ENCODE measurements at regions not wholly inside any gene's neighbourhood (a gene's known extent, or its start where the extent isn't known, plus 50 kb on each side); places are given as distances from the start of the nearest gene placed in this dataset.

DNA sequence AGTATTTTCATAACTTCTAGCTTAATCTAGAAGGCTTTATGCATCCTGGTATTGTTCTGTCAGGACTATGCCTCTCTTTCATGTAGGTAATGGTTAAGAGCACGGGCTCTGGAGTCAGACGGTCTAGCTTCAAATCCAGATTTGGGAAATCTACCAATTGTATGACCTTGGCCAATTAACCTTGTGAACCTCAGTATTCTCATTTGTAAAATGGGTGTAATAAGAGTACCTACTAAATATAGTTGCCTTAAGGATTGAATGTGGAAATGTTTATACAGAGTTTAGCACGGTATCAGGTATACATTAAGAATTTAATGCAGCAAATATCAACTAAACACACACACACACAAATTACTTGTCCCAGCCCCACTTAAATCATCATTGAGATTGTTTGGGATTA lies 97.3 kb upstream of the RAB3GAP2 start:
- TF ChIP-seq BRCA1 (CRISPR knock-in tag; IDR thresholded peaks at IDR 0.05) (no peak), STAG1 (CRISPR knock-in tag; IDR thresholded peaks at IDR 0.05) (no peak), POLR2A (IDR thresholded peaks at IDR 0.05; ENCODE audit: insufficient read depth in 1 of 2, low read depth in 2 of 2, low read length in 2 of 2) (no peak), ZNF224 (CRISPR knock-in tag; IDR thresholded peaks at IDR 0.05) (no peak), MXI1 (IDR thresholded peaks at IDR 0.05; ENCODE audit: borderline replicate concordance, low read depth, low read length) (no peak), ZNF451 (CRISPR knock-in tag; IDR thresholded peaks at IDR 0.05) (no peak), NFIC (IDR thresholded peaks at IDR 0.05; ENCODE audit: low read length) (no peak), MAZ (IDR thresholded peaks at IDR 0.05; ENCODE audit: borderline replicate concordance, low read depth, low read length) (no peak), MAZ (CRISPR knock-in tag; IDR thresholded peaks at IDR 0.05; ENCODE audit: low read depth) (no peak), SMAD3 (CRISPR knock-in tag; IDR thresholded peaks at IDR 0.05) (no peak), NCOA2 (CRISPR knock-in tag; IDR thresholded peaks at IDR 0.05) (no peak), SALL2 (CRISPR knock-in tag; IDR thresholded peaks at IDR 0.05) (no peak), NR2F6 (IDR thresholded peaks at IDR 0.05) (no peak), NR2F6 (CRISPR knock-in tag; IDR thresholded peaks at IDR 0.05) (no peak), ZNF382 (CRISPR knock-in tag; IDR thresholded peaks at IDR 0.05; ENCODE audit: borderline replicate concordance) (no peak)
- TF ChIP-seq, protein P1, sequence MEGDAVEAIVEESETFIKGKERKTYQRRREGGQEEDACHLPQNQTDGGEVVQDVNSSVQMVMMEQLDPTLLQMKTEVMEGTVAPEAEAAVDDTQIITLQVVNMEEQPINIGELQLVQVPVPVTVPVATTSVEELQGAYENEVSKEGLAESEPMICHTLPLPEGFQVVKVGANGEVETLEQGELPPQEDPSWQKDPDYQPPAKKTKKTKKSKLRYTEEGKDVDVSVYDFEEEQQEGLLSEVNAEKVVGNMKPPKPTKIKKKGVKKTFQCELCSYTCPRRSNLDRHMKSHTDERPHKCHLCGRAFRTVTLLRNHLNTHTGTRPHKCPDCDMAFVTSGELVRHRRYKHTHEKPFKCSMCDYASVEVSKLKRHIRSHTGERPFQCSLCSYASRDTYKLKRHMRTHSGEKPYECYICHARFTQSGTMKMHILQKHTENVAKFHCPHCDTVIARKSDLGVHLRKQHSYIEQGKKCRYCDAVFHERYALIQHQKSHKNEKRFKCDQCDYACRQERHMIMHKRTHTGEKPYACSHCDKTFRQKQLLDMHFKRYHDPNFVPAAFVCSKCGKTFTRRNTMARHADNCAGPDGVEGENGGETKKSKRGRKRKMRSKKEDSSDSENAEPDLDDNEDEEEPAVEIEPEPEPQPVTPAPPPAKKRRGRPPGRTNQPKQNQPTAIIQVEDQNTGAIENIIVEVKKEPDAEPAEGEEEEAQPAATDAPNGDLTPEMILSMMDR (CRISPR knock-in tag; IDR thresholded peaks at IDR 0.05) = no peak
